SW 1271 (cell line): ENCODE measurements at regions not wholly inside any gene's neighbourhood (a gene's known extent, or its start where the extent isn't known, plus 50 kb on each side); places are given as distances from the start of the nearest gene placed in this dataset.
"Not testable (repeated sequence)": the region's sequence is repeated elsewhere in the genome, so short reads cannot be mapped to it uniquely, and the experiment has no call there.

Source experiments
- DNase-seq, 2 experiments: peaks; one replicate each; lab custom pipeline; 2025; lab: John Stamatoyannopoulos, UW

DNA sequence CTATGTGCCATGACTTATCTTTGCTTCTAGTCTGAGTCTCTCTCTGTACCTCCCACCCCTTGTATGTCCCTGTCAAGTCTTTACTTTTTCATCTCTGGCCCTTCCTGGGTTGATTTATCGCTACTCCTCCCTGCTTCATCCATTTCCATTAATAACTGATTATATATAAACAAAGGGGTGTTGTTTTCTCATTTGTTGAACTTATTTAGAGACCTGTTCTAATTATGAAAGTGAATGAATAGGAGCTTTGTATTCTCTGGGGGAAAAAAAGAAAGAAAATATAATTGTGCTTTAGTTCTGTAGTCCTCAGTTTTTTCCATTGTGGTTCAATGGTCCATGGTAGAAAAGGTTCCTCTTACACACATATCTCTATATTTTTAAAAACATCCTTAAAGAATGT, 328.9 kb upstream of the PPP2R3A start:
- DNase-seq, result no peak

DNA sequence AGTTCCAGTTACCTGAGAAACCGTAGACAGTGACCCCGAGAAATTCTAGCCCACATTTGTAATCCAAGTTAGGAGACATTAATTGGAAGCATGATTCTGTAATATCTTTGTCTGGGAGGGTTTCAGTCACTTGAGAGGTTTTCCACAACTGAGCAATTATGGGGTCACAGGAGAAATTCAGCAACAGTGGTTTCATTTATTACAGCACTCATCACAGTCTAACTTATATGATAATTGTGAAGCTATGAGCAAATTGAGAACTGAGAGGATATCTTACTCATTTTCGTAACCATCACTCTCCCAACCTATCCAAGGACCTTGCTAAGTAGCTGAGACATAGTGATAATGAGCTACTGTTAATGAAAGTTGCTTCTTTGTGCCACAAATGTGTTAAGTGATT, 328.5 kb upstream of the PPP2R3A start:
- no peak for DNase-seq

DNA sequence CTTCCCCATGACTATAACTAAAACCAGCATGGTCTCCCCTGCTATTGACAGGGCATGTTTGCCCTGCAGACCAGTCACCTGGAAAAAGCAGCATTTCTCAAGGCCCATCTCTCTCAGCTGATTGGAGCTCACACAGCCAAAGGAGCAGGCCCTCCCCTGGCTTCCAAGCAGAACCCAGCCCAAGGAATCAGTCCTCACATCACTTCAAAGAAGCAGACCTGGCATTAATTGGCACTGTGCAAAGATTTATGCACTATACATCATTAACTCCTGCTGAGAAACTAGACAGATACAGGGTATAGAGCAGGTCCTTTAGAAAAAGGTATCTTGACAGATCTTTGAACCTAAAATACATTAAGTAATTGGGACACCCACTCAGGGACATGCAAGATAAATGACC, 323.8 kb upstream of the PPP2R3A start:
- DNase-seq, result no peak

DNA sequence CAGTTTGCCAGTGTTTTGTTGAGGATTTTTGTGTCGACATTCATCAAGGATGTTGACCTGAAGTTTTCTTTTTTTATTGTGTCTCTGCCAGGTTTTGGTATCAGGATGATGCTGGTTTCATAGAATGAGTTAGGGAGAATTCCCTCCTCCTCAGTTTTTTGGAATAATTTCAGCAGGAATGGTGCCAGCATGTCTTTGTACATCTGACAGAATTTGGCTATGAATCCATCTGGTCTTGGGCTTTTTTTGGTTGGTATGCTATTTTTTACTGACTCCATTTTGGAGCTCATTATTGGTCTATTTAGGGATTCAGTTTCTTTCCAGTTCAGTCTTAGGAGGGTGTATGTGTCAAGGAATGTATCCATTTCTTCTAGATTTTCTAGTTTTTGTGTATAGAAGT, 320.0 kb upstream of the PPP2R3A start:
- no peak for DNase-seq

DNA sequence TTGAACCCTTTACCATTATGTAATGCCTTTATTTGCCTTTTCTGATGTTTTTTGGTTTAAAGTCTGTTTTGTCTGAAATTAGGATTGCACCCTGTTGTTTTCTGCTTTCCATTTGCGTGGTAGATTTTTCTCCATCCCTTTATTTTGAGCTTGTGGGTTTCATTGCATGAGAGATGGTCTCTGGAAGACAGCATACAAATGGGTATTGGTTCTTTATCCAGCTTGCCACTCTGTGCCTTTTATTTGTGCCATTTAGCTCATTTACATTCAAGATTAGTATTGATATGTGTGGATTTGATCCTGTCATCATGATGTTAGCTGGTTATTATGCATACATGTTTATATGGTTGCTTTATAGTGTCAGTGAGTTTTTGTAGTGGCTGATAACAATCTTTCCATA, 318.7 kb upstream of the PPP2R3A start:
- DNase-seq, result no peak

DNA sequence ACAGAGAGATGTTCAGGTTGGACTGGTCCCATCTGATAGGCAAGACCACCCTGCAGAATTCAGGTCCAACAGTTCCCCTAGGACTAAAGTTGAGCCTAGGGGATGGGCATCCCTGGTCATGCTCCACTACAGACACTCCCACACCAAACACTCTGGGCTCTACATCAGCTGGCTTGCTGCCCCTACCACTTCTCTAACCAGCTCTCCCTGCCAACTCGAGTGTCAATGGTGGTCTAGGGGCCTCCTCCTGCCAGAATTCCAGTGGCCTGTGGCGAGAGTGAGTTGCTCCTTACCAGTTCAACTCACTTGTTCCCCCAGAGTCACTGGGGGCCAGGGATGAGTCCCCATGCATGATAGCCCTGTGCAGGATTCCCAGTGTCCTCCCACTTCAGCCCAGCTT, 316.2 kb upstream of the PPP2R3A start:
- DNase-seq, result no peak

DNA sequence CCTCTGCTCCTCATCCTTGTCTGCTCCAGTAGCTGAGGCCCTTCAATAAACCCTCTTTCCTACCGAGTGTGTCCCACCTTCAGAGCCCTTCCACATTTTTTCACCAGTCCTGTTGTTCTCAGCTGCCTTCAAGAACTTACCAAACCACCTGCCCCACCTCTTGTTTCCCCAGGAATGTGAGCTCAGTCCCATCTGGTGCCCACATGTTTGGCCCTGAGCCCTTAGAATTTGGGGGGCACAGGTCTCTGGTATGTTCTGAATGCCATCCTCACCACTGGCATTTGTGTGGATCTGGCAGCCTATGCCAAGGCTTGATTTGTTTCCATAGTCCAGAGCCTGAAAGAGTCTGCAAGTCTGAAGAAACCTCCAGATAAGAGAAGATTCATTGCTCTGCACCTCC, 315.2 kb upstream of the PPP2R3A start:
- no peak for DNase-seq

DNA sequence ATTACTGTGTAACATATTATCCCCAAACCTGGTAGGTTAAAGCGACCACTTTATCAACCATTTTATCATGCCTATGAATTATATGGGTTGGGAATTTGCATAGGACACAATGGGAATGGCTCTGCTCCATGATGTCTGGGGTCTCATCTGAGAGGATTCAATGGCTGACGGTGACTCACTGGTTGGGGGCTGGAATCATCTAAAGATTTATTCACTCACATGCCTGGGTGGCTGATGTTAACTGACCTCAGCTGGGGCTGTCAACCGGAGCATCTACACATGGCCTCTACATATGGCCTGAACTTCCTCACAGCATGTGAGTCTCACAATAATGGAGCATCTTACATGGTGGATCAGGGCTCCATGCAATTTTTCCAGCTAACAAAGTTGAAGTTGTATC, 313.1 kb upstream of the PPP2R3A start:
- DNase-seq, result no peak

DNA sequence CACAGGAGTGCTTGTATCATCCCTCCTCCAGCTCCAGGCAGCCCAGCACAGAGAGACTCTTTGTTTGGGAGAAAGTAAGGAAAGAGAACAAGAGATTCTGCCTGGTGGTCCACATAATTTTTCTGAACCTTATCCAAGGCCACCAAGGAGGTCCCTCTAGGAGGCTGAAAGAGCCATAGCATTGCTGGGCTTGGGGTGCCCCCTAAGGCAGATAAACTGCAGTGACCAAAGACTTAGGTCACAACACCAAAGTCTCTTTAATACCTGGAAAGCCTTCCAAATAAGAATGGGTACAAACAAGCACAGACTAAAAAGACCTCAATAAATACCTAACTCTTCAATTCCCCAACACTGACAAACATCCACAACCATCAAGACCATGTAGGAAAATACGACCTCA, 310.2 kb upstream of the PPP2R3A start:
- DNase-seq, result no peak

DNA sequence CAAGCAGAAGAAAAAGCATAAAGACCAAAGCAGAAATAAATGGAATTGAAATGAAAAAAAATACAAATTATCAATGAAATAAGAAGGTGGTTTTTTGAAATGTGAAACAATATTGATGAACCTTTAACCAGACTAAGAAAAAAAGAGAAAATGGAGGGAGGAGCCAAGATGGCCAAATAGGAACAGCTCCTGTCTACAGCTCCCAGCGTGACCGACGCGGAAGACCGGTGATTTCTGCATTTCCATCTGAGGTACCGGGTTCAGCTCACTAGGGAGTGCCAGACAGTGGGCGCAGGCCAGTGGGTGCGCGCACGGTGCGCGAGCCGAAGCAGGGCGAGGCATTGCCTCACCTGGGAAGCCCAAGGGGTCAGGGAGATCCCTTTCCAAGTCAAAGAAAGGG, 307.1 kb upstream of the PPP2R3A start:
- not testable (repeated sequence) for DNase-seq

DNA sequence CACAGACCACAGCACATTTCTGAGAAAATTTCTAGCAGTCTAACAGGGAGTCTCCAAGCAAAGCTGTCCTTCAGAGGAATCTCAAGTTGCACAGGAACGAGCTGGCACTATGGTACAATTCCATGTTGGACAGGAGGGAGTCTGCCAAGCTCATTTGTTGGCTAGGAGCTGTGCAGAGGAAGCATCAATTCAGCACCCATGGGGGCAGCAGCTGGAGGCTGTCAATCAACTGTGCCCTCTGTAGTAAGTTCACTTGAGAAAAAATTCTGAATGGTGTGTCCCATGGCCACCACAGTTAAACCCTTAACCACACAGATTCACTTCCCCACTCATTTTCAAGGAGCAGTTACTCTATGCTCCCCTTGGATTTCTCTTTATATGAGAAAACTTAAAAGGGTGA, 298.5 kb upstream of the PPP2R3A start:
- no peak for DNase-seq

DNA sequence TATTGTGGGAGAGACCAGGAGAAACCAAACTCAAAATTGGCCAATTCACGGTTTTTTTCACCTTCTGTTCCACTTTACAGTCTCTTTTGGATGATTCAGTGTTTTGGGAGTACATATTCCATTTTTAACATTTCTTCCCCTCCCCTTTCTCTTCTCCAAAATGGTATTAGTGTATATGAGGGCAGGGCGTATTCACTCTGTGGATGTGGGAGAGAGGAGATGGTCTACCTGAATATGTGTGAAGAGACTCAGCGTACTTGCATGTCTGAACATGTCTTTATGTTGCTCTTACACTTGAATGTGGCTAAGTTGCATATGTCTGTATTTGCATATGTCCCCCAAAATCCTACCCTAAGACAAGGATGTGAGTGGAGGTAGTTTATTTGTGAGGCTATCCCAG, 291.0 kb upstream of the PPP2R3A start:
- DNase-seq, result no peak

DNA sequence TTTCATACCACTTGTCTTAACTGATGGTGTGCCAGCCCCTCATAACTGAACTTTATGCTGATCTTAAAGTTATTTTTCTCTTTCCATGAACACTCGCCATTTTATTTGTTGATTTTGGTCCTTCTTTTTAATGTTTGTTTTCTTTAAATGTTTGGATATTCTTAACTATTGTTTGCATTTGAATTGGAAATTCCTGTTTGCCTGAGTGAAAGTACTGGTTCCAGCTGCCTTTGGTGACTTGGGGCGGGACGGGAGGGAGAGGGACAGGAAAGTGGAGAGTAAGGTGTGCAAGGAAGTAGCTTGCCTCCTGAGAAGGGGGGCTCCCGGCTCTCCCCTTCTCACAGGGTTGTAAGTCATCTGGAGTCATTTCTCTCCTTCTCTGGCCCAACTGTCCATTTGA, 287.1 kb upstream of the PPP2R3A start:
- DNase-seq, result no peak

DNA sequence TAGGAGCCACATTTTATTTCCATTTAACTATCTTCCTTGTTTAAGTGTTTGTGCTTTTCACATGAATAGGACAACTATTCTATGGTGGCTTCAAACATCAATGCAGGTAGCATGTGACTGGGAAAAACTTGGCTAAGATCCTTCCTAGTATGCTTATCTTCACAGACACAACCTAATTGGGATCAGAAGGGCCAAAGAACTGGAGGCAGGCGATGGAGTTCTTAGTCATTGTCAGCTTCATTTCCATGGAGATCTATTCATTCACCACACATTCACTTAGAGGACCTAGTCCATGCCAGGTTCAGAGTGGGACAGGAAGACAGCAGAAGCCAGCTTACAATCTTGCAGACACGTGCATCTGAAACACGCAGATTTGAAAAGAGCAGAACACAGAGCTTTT, 277.5 kb upstream of the PPP2R3A start:
- no peak for DNase-seq

DNA sequence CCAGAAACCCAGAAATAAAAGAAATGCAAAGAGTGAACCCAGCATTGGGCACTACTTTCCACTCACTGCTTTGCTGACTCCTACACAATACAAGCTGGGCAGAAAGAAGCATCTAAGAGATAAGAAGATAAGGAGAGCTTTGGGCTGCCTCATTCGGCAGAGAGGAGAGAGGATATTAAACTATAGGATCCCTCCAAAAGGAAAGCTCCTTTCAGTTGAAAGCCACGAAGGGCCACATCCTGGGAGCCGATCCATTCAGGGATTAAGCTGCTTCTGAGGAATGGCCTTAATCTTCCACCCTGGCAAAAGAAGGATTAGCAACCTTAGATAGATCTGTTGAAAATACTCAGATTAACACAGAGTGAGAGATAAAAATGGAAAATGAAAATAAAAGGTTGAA, 274.9 kb upstream of the PPP2R3A start:
- no peak for DNase-seq

DNA sequence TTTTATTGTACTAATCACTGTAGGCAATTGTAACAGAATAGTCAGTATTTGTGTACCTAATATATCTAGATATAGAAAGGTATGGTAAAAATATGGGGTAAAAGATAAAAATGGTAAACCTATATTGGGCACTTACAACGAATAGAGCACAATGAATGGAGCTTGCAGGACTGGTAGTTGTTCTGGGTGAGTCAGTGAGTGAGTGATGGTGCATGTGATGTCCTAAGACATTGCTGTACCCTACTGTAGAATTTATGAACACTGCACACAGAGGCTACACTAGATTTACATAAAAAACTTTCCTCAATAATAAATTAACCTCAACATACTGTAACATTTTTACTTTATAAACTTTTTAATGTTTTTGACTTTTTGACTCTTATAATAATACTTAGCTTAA, 274.3 kb upstream of the PPP2R3A start:
- DNase-seq, result no peak

DNA sequence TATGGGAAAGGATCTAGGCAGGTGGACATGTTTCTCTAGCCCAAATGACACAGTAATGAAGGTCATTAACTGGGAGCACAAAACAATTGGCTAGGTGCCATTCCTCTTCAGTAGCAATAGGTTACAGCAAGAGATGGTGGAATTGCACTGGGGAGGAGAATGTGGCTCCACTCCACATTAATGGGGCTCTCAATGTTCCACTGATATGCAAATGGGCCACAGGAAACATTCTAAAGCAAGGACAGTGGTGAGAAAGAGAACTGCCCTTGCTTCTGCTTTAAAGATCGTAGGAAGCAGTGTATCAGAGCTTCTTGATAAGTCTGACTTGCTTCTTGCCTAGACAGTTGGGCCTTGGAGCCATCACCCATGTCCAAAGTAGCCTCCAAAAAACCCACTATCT, 271.4 kb upstream of the PPP2R3A start:
- DNase-seq, result no peak

DNA sequence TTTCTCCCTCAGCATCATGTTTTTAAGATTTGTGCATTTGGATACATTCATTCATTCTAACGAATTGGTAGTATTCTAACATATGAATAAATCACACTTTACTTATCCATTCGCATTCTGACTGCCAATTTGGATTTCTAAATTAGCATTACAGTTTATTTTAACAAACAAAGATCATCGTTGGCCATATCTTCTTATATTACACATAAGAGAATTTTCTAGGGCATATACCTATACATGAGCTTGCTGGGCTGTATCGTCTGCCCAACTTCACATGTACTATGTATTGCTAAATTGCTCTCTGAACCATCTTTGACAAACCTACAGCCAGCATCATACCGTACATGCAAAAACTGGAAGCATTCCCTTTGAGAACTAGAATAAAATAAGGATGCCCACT, 265.8 kb upstream of the PPP2R3A start:
- DNase-seq, result no peak

DNA sequence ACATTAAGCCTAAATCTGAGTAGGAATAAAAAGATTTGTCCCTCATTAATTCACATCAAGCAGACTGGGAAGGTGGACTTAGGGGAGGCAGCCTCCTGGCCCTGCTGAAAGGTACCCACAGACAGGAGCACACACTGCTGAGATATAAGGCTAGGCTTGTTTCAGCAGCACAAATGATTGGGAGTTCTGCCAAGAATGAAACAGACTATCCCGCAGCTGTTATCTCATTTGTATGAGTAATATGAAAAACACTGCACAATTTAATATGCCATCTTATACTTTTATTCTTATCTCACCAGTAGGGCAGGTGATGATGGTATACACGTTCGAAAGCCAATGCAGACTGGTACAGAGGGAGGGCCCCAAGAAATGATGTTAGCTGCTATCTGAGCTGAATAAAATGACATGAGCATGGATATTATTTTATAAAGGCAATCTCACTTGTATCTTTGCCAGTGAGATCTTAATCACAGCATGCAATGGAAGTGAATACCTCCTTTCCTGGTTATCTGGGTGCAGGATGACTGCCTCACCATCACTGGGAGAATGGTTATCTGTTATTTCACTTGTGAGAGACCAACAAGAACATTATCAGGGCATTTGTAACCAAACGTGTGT, 258.7 kb upstream of the PPP2R3A start:
- no peak for DNase-seq

DNA sequence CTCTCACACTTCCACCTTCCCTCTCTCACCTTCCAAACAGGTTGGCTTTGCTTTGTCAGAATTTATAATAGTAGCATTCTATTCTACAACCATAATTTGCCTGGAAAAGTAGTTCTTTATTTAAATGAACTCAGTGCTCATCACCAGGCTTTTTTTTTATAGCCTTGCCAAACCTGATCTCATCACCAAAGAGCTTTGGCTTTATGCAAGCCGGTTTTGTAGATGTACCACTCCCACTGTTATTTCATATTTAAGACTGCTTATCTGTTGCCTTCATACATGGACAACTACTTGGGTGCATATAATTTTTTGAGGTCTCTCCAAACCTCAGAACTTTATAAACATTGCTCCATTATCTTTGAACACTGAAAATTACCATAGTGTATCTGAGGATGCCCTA, 246.1 kb upstream of the PPP2R3A start:
- no peak for DNase-seq

DNA sequence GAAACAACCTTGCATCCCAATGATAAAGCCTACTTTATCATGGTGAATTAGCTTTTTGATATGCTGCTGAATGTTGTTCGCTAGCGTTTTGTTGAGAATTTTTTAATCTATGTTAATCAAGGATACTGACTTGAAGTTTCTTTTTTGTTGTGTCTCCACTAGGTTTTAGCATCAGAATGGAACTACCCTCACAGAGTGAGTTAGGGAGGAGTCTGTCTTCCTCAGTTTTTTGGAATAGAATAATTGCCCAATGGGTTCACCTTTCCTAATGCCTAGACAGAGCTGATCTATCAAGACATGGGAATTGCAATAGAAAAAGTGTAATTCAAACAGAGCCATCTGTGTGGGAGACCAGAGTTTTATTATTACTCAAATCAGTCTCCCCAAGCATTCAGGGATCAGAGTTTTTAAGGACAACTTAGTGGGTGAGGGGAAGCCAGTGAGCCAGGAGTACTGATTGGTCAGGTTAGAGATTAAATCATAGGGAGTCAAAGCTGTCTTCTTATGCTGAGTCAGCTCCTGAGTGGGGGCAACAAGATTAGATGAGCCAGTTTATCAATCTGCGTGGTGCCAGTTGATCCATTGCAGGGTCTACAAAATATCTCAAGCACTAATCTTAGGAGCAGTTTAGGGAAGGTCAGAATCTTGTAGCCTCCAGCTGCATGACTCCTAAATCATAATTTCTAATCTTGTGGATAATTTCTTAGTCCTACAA, 237.4 kb upstream of the PPP2R3A start:
- DNase-seq, result no peak

DNA sequence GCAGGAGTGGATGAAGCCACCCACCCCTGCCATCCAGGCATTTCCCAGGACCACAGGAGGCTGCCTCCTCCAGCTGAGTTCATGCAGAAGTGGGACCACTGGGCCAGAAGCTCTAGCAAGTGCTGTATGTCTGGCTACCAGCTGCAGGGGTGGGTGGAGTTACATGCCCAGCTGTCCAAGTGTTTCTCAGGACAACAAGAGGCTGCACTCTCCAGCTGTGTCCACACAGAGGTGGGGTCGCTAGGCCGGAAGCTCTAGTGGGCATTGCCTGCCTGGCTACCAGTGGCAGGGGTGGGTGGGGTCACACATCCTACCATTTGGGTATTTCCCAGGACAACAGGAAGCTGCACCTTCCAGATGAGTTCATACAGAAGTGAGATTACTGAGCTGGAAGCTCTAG, 234.0 kb upstream of the PPP2R3A start:
- no peak for DNase-seq

DNA sequence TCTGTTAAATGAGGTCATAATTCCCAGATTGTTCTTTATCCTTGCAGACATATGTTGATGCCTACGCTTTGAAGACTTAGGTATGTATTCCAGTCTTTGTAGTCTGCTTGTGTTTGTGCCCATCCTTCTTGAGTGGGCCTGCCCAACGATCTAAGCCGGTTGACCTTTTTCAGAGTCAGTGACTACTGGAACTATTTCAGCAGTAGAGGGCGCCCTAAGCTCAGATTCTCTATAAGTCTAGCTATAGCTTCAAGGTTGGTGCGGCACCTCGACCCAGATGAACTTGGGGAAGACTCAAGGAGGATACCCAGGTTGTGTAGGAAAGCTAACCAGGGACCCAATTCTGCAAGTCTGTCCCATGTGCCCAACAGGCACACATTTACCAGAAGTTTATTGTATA, 228.8 kb upstream of the PPP2R3A start:
- DNase-seq, result no peak

DNA sequence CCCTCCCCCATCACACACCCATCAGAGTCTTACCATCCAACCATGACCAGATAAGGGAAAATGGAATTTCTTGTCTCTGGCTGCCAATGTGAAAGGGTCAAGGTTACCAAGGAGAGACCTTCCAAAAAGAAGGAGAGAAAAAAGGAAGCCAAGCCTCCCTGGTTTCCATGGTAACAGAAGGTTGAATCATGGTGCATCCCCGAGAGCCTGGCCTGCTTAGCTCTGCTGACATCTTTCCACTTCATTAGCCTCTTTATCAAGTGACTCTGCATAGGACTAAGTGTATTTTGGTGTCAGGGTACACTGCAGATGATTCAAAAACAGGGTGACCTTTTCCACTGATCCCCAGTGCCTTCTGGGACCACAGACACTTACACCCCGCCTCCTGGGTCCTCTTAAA, 225.7 kb upstream of the PPP2R3A start:
- DNase-seq, result no peak
